ENCODE measurements at regions not wholly inside any gene's neighbourhood (a gene's known extent, or its start where the extent isn't known, plus 50 kb on each side); places are given as distances from the start of the nearest gene placed in this dataset.

- H3K9ac ChIP-seq (ENCODE audit: low read length), result no peak overlapping the region
- no peak for TF ChIP-seq CTCF (IDR thresholded peaks at IDR 0.05; ENCODE audit: low read length)
- no peak for TF ChIP-seq EZH2 (optimal IDR thresholded peaks at IDR 0.05; ENCODE audit: low read depth, low read length)
- no peak for TF ChIP-seq EZH2phosphoT487 (IDR thresholded peaks at IDR 0.05; ENCODE audit: low read length)
- no peaks in the 10 kb centered on the region for H3F3A ChIP-seq (ENCODE audit: insufficient read depth, low read length)
- no peaks in the 10 kb centered on the region for H3K36me3 ChIP-seq (replicated peaks; ENCODE audit: insufficient read depth, low read length)
- no peak overlapping the region for H2AFZ ChIP-seq (ENCODE audit: low read length)
- no peaks in the 10 kb centered on the region for H3K9me2 ChIP-seq (replicated peaks; ENCODE audit: insufficient read depth, low read length)
- no peaks in the 10 kb centered on the region for H3K9me3 ChIP-seq (replicated peaks; ENCODE audit: insufficient read depth, low read length)
- H3K79me2 ChIP-seq (ENCODE audit: low read length), result no peaks in the 10 kb centered on the region
- H4K20me1 ChIP-seq (ENCODE audit: insufficient read depth, low read length), result no peaks in the 10 kb centered on the region
- no peak overlapping the region for H3K4me3 ChIP-seq (ENCODE audit: low read length)
- DNase-seq, result no peak
- H3K4me2 ChIP-seq (ENCODE audit: low read depth, low read length), result no peak overlapping the region
- no peaks in the 10 kb centered on the region for H3K4me1 ChIP-seq (ENCODE audit: low read length)
- H3K27ac ChIP-seq (ENCODE audit: low read length), result no peak overlapping the region
- H3K27me3 ChIP-seq (replicated peaks; ENCODE audit: insufficient read depth, low read length), result no peaks in the 10 kb centered on the region
Measured at GRCh38 chr16:46519063-46519462, 102.1 kb downstream of the SHCBP1 start.

- Histone ChIP-seq H2AFZ (ENCODE audit: low read length) (no peak overlapping the region), H3K9me3 (replicated peaks; ENCODE audit: insufficient read depth, low read length) (no peaks in the 10 kb centered on the region), H3K36me3 (replicated peaks; ENCODE audit: insufficient read depth, low read length) (no peaks in the 10 kb centered on the region), H3K79me2 (ENCODE audit: low read length) (no peaks in the 10 kb centered on the region), H3K9me2 (replicated peaks; ENCODE audit: insufficient read depth, low read length) (no peaks in the 10 kb centered on the region), H3K9ac (ENCODE audit: low read length) (no peak overlapping the region), H3K27me3 (replicated peaks; ENCODE audit: insufficient read depth, low read length) (no peaks in the 10 kb centered on the region), H3F3A (ENCODE audit: insufficient read depth, low read length) (no peaks in the 10 kb centered on the region), H4K20me1 (ENCODE audit: insufficient read depth, low read length) (no peaks in the 10 kb centered on the region), H3K4me3 (ENCODE audit: low read length) (no peak overlapping the region), H3K4me2 (ENCODE audit: low read depth, low read length) (no peak overlapping the region), H3K27ac (ENCODE audit: low read length) (no peak overlapping the region), H3K4me1 (ENCODE audit: low read length) (no peaks in the 10 kb centered on the region)
- DNase-seq, result no peak
- TF ChIP-seq CTCF (IDR thresholded peaks at IDR 0.05; ENCODE audit: low read length) (no peak), EZH2phosphoT487 (IDR thresholded peaks at IDR 0.05; ENCODE audit: low read length) (no peak), EZH2 (optimal IDR thresholded peaks at IDR 0.05; ENCODE audit: low read depth, low read length) (no peak)
Measured at GRCh38 chr16:46496701-46497100, 124.5 kb downstream of the SHCBP1 start.

GRCh38 chr16:46482895-46483294, 138.3 kb downstream of the SHCBP1 start:
- no peak overlapping the region for H3K27ac ChIP-seq (ENCODE audit: low read length)
- no peak overlapping the region for H2AFZ ChIP-seq (ENCODE audit: low read length)
- H3K27me3 ChIP-seq (replicated peaks; ENCODE audit: insufficient read depth, low read length), result no peaks in the 10 kb centered on the region
- DNase-seq, result no peak
- H3K9ac ChIP-seq (ENCODE audit: low read length), result no peak overlapping the region
- no peak for TF ChIP-seq CTCF (IDR thresholded peaks at IDR 0.05; ENCODE audit: low read length)
- TF ChIP-seq EZH2 (optimal IDR thresholded peaks at IDR 0.05; ENCODE audit: low read depth, low read length), result no peak
- no peak for TF ChIP-seq EZH2phosphoT487 (IDR thresholded peaks at IDR 0.05; ENCODE audit: low read length)
- H3K36me3 ChIP-seq (replicated peaks; ENCODE audit: insufficient read depth, low read length), result no peaks in the 10 kb centered on the region
- H4K20me1 ChIP-seq (ENCODE audit: insufficient read depth, low read length), result no peaks in the 10 kb centered on the region
- H3K9me2 ChIP-seq (replicated peaks; ENCODE audit: insufficient read depth, low read length), result no peaks in the 10 kb centered on the region
- H3K4me2 ChIP-seq (ENCODE audit: low read depth, low read length), result no peak overlapping the region
- no peaks in the 10 kb centered on the region for H3K4me1 ChIP-seq (ENCODE audit: low read length)
- no peaks in the 10 kb centered on the region for H3K79me2 ChIP-seq (ENCODE audit: low read length)
- H3K9me3 ChIP-seq (replicated peaks; ENCODE audit: insufficient read depth, low read length), result no peaks in the 10 kb centered on the region
- H3K4me3 ChIP-seq (ENCODE audit: low read length), result no peak overlapping the region
- H3F3A ChIP-seq (ENCODE audit: insufficient read depth, low read length), result no peaks in the 10 kb centered on the region

Measured in MM.1S (cell line).